ENCODE measurements at regions not wholly inside any gene's neighbourhood (a gene's known extent, or its start where the extent isn't known, plus 50 kb on each side); places are given as distances from the start of the nearest gene placed in this dataset.

DNA sequence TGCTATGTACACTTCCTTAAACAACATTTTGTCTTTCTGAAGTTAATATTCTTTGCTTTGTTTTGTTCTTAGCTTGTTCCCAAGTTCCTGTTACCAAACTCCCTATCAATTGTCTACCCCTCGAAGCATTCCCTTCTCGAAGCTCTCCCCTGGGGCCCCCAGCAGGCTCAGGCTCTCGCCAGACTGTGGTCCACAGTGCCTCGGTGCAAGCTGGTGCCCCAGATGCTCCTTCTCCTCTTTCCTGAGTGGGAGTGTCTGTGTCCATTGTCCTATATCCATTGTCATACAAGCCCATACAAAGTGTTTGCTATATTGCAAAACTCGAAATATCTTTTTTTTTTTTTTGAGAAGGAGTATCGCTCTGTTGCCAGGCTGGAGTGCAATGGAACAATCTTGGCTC, 51.7 kb upstream of the RTL6 start:
- TF ChIP-seq POLR2A (IDR thresholded peaks at IDR 0.05), result no peak
- TF ChIP-seq, protein P1, sequence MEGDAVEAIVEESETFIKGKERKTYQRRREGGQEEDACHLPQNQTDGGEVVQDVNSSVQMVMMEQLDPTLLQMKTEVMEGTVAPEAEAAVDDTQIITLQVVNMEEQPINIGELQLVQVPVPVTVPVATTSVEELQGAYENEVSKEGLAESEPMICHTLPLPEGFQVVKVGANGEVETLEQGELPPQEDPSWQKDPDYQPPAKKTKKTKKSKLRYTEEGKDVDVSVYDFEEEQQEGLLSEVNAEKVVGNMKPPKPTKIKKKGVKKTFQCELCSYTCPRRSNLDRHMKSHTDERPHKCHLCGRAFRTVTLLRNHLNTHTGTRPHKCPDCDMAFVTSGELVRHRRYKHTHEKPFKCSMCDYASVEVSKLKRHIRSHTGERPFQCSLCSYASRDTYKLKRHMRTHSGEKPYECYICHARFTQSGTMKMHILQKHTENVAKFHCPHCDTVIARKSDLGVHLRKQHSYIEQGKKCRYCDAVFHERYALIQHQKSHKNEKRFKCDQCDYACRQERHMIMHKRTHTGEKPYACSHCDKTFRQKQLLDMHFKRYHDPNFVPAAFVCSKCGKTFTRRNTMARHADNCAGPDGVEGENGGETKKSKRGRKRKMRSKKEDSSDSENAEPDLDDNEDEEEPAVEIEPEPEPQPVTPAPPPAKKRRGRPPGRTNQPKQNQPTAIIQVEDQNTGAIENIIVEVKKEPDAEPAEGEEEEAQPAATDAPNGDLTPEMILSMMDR (IDR thresholded peaks at IDR 0.05), result no peak

All from testis (tissue), 2 donors.